ENCODE measurements at regions not wholly inside any gene's neighbourhood (a gene's known extent, or its start where the extent isn't known, plus 50 kb on each side); places are given as distances from the start of the nearest gene placed in this dataset.

DNA sequence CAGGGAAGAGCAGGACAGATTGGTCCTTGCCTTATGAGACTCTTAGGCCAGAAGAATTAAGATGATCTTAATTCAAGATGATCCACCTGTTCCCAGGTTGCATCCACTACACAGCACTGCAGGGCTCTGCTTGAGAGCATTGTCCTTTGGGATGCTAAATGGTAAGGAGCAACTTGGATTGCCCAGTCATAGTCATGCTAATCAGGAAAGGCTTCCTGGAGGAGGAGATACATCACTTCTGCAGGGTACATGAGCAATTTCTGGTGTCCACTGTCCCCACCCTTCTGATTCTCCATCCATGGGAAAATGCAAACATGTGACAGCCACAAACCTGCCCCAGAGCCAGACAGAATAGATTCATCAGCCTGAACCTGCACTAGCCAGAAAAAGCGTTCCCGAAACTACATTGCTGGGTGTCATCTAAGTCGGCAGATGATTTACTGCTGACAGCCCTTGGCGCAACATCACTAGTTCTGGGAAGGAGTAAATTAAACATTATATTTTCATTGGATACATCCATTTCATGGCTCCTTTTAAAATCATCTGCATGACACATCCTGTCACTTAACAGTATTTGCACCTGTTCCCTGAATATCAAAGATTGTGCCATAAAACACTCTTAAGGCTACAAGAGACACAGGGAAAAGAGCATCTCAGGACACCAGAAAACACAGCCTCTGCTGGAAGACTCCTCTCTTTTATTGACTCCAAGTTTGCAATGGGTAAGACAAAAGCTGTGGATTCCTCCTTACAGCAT, 282.2 kb downstream of the MAF start:
- DNase-seq (ENCODE audit: extremely low read depth in 1 of 11, low read depth in 9 of 11, low spot score in 4 of 11), result no peak

DNA sequence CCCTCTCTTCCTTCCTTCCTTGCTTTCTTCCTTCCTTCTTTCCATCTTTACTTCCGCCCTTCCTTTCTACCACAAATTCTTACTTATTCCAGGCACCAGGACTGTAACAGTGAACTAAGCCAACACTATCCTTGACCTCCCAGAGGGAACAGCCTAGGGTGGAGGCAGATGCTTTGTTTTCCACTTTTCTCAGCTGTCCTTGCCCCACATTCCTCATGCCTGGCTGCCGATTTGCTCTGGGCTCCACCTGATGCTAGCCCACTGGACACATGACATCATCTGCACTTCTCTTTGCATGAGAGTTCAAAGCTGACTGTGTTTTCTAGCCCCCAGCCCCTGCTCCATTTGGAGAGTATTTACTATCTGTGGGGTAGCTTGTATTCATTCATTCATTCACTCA, 283.0 kb downstream of the MAF start:
- DNase-seq (ENCODE audit: extremely low read depth in 1 of 11, low read depth in 9 of 11, low spot score in 4 of 11), result no peak

DNA sequence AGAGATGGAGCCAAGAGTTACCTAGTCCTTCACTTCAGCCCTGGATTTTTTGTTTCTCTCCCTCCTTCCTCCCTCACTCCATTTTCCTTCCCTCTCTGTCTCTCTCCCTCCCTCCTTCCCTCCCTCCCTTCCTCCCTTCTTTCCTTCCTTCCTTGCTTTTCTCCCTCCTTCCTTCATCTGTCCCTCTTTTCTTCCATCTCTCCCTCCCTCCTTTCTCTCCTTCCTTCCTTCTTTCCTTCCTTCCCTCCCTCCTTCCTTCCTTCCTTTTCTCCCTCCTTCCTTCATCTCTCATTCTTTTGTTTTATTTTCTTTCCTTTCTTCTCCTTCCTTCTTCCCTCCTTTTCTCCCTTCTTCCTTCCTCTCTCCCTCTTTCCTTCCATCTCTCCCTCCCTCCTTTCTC, 283.5 kb downstream of the MAF start:
- DNase-seq (ENCODE audit: extremely low read depth in 1 of 11, low read depth in 9 of 11, low spot score in 4 of 11), result no peak

DNA sequence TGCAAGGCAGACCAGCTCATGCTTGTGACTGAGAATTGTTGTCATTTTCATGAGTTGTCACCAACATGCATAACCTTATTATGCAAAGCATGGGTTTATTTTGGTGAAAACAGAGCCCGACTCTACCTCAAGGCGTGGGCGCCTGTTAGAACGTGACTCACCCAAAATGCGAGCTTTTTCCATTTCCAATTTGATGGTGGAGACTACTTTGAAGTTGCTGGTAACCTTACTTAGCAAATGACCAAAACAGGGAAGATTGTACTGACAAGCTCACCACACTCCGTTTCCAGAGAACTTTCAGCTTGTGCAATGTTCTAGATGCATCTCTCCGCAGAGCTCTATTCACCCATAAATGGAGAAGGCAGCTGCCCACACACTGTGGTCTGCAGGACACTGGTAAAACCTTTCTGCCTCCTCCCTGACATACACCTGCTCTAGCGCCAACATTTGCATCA, 284.5 kb downstream of the MAF start:
- DNase-seq (ENCODE audit: extremely low read depth in 1 of 11, low read depth in 9 of 11, low spot score in 4 of 11), result no peak

GRCh38 chr16:79312502-79312901, 288.0 kb downstream of the MAF start:
- DNase-seq (ENCODE audit: extremely low read depth in 1 of 11, low read depth in 9 of 11, low spot score in 4 of 11), result no peak

DNA sequence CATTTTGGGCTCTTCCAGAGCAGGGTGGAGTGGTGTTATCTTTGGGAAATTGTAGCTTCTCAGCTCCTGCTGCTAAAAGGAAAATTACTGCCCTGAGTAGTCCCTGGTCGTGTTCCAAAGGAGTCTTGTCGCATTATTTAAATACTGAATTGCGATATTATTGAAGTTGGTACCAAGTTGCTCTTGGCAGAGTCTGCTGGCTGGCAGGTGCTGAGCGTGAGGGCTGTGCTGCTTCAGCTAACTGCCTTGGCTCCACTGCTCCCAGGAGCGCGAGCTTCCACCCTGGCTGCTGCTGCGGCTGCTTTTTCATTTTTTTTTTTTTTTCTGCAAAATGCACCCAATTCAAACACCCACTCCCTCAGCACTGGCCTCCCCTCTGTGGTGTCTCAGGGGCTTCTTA, 289.8 kb downstream of the MAF start:
- no peak for DNase-seq (ENCODE audit: extremely low read depth in 1 of 11, low read depth in 9 of 11, low spot score in 4 of 11)

DNA sequence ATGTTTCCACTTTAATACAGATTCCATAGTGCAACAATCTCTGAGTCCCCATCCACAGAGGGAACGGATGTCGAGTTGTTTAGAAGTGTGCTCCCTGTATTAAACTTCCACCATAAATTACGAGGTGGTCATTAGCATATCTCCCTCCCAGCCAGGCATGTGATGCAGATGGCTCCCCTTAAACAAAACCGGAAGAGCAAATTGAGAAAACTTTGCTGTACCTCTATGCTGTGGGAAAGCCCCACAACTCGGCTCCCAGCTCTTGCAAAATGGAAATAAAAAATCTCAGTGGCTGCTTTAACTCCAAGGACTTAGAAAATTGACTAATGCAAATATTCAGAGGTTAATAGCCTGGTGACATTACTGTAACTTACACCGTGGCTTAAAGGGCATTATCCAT, 290.9 kb downstream of the MAF start:
- no peak for DNase-seq (ENCODE audit: extremely low read depth in 1 of 11, low read depth in 9 of 11, low spot score in 4 of 11)

- no peak for DNase-seq (ENCODE audit: extremely low read depth in 1 of 11, low read depth in 9 of 11, low spot score in 4 of 11)
Observed at GRCh38 chr16:79307214-79307613, 293.3 kb downstream of the MAF start.

GRCh38 chr16:79305074-79305473, 295.5 kb downstream of the MAF start:
- DNase-seq (ENCODE audit: extremely low read depth in 1 of 11, low read depth in 9 of 11, low spot score in 4 of 11), result no peak

DNA sequence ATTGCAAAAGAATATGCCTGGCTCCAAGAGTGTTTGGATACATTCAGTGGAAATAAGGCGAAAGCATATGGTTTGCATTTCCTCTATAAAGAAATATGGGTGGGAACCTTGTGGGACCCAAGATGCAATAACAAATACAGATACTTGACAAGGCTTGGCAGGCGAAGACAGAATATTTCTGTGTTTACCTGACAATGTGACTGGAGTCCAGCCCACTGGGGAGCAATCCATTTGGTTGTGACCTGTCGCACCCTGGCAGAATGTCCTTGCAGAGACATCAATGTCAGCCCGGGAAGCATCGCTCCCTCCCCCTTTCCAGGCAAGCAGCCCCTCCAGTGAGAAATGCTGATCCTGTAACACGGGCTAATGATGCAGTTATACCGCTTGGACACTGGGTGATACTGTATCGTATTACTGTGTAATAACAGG, 296.6 kb downstream of the MAF start:
- peak in 3 of 11 donors; percentile 54 to 65 (median 57) for DNase-seq (ENCODE audit: extremely low read depth in 1 of 11, low read depth in 9 of 11, low spot score in 4 of 11)

GRCh38 chr16:79303206-79303605, 297.3 kb downstream of the MAF start:
- DNase-seq (ENCODE audit: extremely low read depth in 1 of 11, low read depth in 9 of 11, low spot score in 4 of 11), result no peak

- DNase-seq (ENCODE audit: extremely low read depth in 1 of 11, low read depth in 9 of 11, low spot score in 4 of 11), result no peak
Observed at GRCh38 chr16:79302731-79303130, 297.8 kb downstream of the MAF start.

- DNase-seq (ENCODE audit: extremely low read depth in 1 of 11, low read depth in 9 of 11, low spot score in 4 of 11), result no peak
Observed at GRCh38 chr16:79301051-79301450, 299.5 kb downstream of the MAF start.

- DNase-seq (ENCODE audit: extremely low read depth in 1 of 11, low read depth in 9 of 11, low spot score in 4 of 11), result no peak
Observed at GRCh38 chr16:79298894-79299799, 301.4 kb downstream of the MAF start.

DNA sequence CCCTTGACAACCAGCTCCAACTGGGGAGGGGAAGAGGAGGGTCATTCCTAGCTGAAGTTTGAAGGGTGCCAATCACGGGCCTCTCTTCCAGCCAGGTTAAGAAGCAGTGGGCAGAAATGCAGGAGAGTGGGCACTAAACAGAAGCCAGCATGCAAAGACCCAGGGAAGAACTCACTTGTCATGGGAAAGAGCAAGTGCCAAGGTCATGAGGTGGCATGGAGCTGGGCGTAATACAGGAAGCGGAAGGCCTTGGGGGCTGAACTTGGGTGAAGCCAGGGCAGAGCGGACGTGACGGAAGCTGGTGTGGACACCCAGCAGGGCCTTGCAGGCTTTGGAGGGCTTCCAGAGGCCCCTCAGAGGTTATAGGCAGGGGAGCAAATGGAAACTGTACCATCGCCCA, 302.1 kb downstream of the MAF start:
- no peak for DNase-seq (ENCODE audit: extremely low read depth in 1 of 11, low read depth in 9 of 11, low spot score in 4 of 11)

DNA sequence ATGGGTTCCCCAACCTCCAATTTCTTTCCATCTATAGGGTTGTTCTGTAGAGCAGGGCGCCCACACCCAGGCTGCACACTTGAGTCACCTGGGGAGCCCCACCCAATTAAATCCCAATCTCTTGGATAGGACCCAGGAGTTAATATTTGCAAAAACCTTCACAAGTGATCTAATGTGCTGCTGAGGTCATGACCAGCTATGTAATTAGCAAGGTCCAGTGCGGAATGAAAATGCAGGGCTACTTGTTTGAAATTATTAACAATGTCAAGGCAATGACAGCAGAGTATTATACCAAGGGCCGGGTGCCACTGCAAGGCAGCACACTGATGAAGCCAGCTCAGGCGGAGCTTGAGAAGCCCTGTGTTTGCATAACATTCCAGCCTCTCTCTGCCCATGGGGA, 302.7 kb downstream of the MAF start:
- no peak for DNase-seq (ENCODE audit: extremely low read depth in 1 of 11, low read depth in 9 of 11, low spot score in 4 of 11)

DNA sequence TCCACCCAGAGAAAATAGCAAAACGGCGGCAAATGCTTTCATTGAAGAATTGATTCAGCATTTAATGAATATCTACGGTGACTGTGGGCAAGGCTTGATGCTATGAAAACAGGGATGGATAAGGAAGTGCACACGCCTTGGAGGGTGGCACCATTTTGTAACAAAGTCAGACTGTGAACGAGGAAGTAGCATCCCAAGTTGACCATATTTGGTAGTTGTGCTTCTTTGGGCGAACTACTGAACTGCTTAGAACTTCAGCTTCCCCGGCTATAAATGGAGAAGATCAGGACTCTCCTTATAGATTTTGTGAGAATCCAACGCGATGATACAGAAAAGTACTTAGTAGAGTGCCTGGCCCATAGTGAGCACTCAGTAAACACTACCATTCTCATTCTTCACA, 303.2 kb downstream of the MAF start:
- no peak for DNase-seq (ENCODE audit: extremely low read depth in 1 of 11, low read depth in 9 of 11, low spot score in 4 of 11)

- DNase-seq (ENCODE audit: extremely low read depth in 1 of 11, low read depth in 9 of 11, low spot score in 4 of 11), result no peak
Observed at GRCh38 chr16:79296491-79296890, 304.0 kb downstream of the MAF start.

DNA sequence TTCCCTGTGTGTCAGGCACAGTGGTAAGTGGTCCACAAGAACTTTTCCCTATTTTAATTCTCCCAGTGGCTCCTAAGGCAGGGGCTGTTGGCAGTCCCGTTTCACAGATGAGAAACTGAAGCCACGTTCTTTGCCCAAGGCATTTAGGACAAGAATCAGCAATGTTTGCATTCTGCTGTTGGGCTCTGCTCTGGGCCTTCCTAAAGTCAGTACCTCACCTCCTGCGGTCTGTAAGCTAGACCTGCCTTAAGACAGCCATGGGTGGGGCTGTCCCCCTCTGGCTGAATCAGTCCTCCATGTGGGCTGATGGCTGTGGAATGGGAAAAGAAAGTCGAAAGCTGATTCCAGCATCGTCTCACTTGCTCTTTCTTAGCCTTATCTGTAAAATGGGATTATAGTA, 304.8 kb downstream of the MAF start:
- no peak for DNase-seq (ENCODE audit: extremely low read depth in 1 of 11, low read depth in 9 of 11, low spot score in 4 of 11)

- DNase-seq (ENCODE audit: extremely low read depth in 1 of 11, low read depth in 9 of 11, low spot score in 4 of 11), result no peak
Observed at GRCh38 chr16:79295162-79295561, 305.4 kb downstream of the MAF start.
